Epithelial cell of esophagus (primary cell): ENCODE measurements at regions not wholly inside any gene's neighbourhood (a gene's known extent, or its start where the extent isn't known, plus 50 kb on each side); places are given as distances from the start of the nearest gene placed in this dataset.

ENCODE experiments used
- DNase-seq: peaks from one replicate; pipeline ENCODE4 v3.0.0; 2010; ENCODE audit warnings: low read depth
- H3K4me3 ChIP-seq: 2 replicates; pipeline ENCODE4 v1.5.1; 2011; ENCODE audit warnings: mild to moderate bottlenecking, low read length, control low read depth
- CTCF ChIP-seq: IDR thresholded peaks from 2 replicates; pipeline ENCODE4 v1.5.1; 2011; ENCODE audit warnings: low read depth, mild to moderate bottlenecking, low read length, control low read depth, inconsistent platforms; ENCODE audit not compliant: insufficient read depth; ENCODE audit errors: missing control alignments

GRCh38 chr2:2689306-2689705 is 358.2 kb upstream of the MYT1L start:
- DNase-seq, result no peak
- no peak overlapping the region for H3K4me3 ChIP-seq
- no peak for TF ChIP-seq CTCF

- TF ChIP-seq CTCF, result no peak
- no peak for DNase-seq
- no peak overlapping the region for H3K4me3 ChIP-seq
Measured at GRCh38 chr2:2688254-2688653, 357.2 kb upstream of the MYT1L start.

GRCh38 chr2:2687745-2688144 is 356.7 kb upstream of the MYT1L start:
- no peak for TF ChIP-seq CTCF
- DNase-seq, result no peak
- no peak overlapping the region for H3K4me3 ChIP-seq

GRCh38 chr2:2686222-2686621 is 355.1 kb upstream of the MYT1L start:
- TF ChIP-seq CTCF, result no peak
- no peak for DNase-seq

GRCh38 chr2:2683606-2684224 is 352.6 kb upstream of the MYT1L start:
- no peak for TF ChIP-seq CTCF
- DNase-seq, result no peak
- H3K4me3 ChIP-seq, result no peak overlapping the region

More at GRCh38 chr2:2686222-2686621, 355.1 kb upstream of the MYT1L start:
- no peak overlapping the region for H3K4me3 ChIP-seq

- DNase-seq, result no peak
- no peak for TF ChIP-seq CTCF
- no peak overlapping the region for H3K4me3 ChIP-seq
Measured at GRCh38 chr2:2682700-2683342, 351.7 kb upstream of the MYT1L start.
